Muscle of arm (tissue), 1 donor: ENCODE measurements at regions not wholly inside any gene's neighbourhood (a gene's known extent, or its start where the extent isn't known, plus 50 kb on each side); places are given as distances from the start of the nearest gene placed in this dataset.
A peak's percentile ranks its signal among the peaks of the same experiment; 100 is the strongest.

Source experiments
- DNase-seq: peaks from one replicate; pipeline ENCODE4 v3.0.0-alpha.2; 2013

- no peak for DNase-seq
These were observed 1181.8 kb downstream of the SORCS1 start for GRCh38 chr10:105982735-105983134.

- DNase-seq: no peak
These were observed 1182.8 kb downstream of the SORCS1 start for GRCh38 chr10:105981679-105982078.

DNA sequence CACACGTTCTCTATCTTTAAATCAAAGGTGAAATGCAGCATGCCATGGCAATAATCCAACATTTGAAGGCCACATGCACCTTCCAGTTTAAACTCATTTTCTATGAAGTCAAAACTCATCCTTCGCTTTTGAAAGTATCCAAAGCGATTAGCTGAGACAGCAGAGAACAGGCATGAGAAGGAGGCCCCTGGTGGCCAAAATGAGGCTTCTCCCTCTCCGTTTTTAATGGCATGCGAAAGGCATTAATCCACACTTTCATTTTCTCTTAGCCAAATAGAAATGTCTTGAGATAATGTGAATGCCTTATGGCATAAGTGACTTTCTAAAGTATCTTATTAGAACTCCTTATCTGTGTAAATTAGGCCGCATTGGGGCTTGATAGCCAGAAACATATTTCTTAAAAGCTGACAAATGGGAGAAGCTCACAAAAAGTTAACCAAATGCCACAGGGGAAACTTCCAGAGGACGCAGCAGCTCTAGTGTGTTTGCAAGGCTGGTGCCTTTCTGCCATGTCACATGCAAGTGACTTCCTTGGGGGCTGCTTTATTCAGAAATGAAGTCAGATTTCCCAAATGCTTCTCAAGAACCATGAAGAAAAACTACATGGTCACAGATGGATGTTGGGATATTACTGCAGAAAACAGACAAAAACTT, 1189.6 kb downstream of the SORCS1 start:
- no peak for DNase-seq

GRCh38 chr10:105973902-105974301, 1190.6 kb downstream of the SORCS1 start:
- DNase-seq: no peak

- peak; percentile 41 for DNase-seq
These were observed 1191.1 kb downstream of the SORCS1 start for GRCh38 chr10:105973360-105973759.

GRCh38 chr10:105971460-105971859, 1193.0 kb downstream of the SORCS1 start:
- no peak for DNase-seq

DNA sequence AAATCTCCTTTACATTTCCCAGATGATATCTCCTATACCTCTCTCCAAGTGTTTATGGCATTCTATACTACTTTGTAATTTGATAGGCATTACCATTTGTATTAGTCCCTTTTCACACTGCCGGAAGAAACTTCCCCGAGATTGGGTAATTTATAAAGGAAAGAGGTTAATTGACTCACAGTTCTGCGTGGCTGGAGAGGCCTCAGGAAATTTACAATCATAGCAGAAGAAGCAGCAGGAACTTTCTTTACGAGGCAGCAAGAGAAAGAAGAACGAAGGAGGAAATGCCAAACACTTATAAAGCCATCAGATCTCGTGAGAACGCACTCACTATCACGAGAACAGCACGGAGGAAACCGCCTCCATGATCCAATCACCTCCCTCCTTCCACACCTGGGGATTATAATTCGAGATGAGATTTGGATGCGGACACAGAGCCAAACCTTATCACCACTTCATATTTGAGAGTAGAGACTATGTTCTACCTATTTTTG, 1194.6 kb downstream of the SORCS1 start:
- no peak for DNase-seq

- DNase-seq: no peak
These were observed 1195.8 kb downstream of the SORCS1 start for GRCh38 chr10:105968666-105969065.

DNA sequence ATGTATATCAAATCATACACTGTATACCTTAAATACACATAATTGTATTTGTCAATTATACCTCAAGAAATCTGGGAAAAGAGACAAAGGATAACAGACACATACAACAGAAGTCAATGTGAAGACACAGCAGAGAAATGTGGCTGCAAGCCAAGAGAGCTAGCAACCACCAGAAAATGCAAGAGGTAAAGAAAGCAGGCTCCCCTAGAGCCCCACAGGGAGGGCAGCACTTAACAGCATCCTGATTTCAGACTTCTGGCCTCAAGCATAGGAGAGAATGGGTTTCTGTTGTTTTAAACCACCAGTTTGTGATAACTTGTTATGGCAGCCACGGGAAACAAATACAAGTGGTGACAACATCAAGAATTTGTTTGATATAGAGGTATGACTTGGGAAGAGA, 1197.2 kb downstream of the SORCS1 start:
- DNase-seq: no peak

GRCh38 chr10:105965141-105965540, 1199.4 kb downstream of the SORCS1 start:
- no peak for DNase-seq

DNA sequence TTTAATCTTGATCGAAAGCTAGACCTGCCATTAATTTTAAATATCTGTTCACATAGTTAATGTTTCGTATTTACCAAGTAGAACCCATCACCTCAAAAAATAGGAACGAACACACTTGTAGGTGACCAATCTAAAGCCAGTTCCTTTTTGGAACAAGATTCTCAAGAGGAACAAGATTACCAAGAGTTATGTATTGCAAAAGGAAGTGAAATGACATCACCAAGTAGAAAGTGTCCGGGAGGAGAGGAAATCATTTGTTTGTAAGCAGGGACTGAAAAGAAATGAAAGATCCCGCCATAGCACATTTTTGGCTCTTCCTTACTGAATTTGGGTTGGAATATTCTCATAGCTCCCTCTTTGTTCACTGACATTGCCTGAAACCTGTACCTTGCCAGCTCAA, 1200.5 kb downstream of the SORCS1 start:
- no peak for DNase-seq

DNA sequence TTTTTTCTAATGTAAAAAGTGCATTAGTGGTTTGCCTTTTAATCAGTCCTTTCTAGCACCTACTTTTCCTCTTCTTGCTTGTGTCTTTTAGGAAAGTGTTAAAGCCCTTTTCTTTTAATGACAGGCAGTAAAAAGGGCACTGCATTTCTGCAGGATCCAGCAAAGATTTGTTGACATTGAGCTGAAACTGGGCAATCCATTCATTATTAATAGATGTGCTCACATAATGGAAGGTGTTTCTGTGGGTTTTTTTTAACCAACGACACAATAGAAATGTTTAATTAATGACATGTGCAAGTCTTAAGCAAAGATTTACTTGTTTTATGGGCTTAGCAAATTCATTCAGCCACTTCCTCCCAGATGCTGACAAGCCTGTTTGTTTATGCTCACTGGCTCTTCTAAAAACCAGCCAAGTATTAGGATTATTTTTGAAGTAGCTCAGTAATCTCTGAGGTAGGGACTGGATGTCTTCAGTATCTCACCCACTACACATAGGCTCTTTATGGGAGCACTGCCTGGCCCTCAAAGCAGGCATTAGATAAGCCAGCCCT, 1201.1 kb downstream of the SORCS1 start:
- DNase-seq: no peak

- no peak for DNase-seq
These were observed 1208.0 kb downstream of the SORCS1 start for GRCh38 chr10:105956550-105956949.

DNA sequence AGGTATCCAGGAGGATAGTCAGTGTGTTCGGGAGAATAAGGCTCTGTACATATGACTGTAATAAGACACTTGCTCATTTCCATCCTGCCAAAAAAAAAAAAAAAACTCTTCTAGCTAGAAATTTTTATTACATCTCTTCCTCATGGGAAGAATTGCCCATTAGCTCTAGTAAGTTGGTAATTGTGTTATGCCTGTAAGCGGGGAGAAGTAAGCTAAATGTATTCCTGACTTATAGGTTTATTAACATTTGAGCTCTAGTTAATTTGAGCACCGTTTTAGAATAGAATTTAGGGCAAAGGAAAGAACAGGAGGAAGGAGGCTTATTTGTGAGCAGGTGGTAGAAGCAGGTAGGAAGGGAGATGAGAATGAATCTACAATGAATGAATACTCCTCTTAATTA, 1210.6 kb downstream of the SORCS1 start:
- DNase-seq: no peak

- no peak for DNase-seq
These were observed 1211.5 kb downstream of the SORCS1 start for GRCh38 chr10:105953056-105953455.

DNA sequence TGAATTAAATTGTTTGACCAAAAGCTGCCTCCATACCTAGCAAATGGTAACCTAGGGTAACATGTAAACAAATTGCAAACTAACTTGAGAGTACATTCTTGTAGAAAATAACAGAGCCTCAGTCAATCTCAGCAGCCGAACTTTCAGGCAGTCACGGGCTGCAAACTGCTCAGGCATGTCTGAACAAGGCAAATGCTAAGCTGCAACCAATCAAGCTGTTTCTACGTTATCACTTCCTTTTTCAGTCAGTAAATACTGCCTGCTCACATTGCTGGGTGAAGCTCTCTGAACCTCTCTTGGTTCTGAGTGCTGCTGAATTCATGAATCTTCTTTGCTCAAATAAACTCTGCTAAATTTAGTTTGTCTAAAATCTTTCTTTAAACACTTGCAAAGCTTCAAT, 1212.4 kb downstream of the SORCS1 start:
- no peak for DNase-seq

- DNase-seq: peak; percentile 69
These were observed 1214.1 kb downstream of the SORCS1 start for GRCh38 chr10:105950410-105950809.

- peak; percentile 48 for DNase-seq
These were observed 1214.8 kb downstream of the SORCS1 start for GRCh38 chr10:105949721-105950120.

DNA sequence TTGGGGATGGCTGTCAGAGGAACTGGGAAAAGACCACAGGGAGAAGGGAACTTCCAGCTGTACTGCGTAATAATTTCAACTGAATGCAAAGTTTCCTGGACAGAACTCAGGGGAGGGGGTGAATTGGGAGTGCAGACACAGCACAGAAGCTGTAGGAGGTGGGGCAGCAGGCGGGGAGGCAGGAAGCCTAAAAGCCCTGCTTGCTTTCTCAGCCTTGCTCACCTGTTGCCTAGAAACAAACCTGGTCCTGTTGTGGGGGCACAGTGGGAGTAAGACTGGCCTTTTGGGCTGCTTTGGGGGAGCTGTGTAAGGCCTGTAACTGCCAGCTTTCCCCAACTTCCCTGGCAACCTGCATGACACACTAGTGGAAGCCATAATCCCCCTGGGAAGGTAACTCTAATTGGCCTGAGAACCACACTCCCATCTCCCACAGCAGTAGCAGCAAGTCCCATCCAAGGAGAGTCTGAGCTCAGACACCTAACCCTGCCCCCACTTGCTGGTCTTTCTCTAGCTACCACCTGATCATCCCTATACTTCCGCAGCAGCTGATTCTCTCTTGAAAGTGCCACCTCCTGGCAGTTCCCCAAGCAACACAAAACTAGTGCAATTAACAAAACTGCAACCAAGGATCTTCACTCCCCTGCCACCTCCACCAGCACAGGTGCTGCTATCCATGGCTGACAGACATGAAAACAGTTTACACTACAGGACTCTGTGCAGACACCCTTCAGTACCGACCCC, 1239.3 kb downstream of the SORCS1 start:
- DNase-seq: no peak

- no peak for DNase-seq
These were observed 1243.2 kb downstream of the SORCS1 start for GRCh38 chr10:105921348-105921747.

DNA sequence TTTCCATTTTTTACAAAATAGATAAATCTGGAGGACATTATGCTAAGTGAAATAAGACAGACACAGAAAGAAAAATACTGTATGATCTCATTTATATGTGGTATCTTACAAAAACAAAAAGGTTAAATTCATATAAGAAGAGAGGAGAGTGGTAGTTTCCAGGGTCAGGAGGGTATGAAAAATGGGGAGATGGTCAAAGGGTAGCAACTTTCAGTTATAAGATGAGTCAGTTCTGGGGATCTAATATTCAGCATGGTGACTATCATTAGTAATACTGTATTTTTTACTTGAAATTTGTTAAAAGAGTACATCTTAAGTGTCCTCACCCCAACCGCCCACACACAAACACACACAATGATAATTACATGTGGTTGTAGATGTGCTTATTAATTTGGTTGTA, 1250.1 kb downstream of the SORCS1 start:
- DNase-seq: no peak

GRCh38 chr10:105908701-105909100, 1255.8 kb downstream of the SORCS1 start:
- DNase-seq: no peak

GRCh38 chr10:105885495-105885894, 1244.4 kb downstream of the SORCS3 start:
- DNase-seq: no peak
